Nephron progenitor cell (in vitro differentiated cells): ENCODE measurements at regions not wholly inside any gene's neighbourhood (a gene's known extent, or its start where the extent isn't known, plus 50 kb on each side); places are given as distances from the start of the nearest gene placed in this dataset.

ENCODE experiments used
- DNase-seq: peaks from one replicate; pipeline ENCODE4 v3.0.0; 2021
- H3K27ac Mint-ChIP-seq: 2 replicates; pipeline ENCODE4 v1.8.0; 2021; ENCODE audit warnings: mild to moderate bottlenecking, moderate library complexity, mixed read lengths
- H3K27me3 Mint-ChIP-seq: 2 replicates; pipeline ENCODE4 v1.8.0; 2021; ENCODE audit warnings: mild to moderate bottlenecking, low read depth, mixed read lengths; ENCODE audit not compliant: poor library complexity
- H3K36me3 Mint-ChIP-seq: 2 replicates; pipeline ENCODE4 v1.8.0; 2021; ENCODE audit warnings: low read depth, mixed read lengths
- H3K4me1 Mint-ChIP-seq: 2 replicates; pipeline ENCODE4 v1.8.0; 2021; ENCODE audit warnings: mixed read lengths
- H3K4me3 Mint-ChIP-seq: 2 replicates; pipeline ENCODE4 v1.8.0; 2021; ENCODE audit warnings: mild to moderate bottlenecking, moderate library complexity, mixed read lengths
- H3K9me3 Mint-ChIP-seq: 2 replicates; pipeline ENCODE4 v1.8.0; 2021; ENCODE audit warnings: mild to moderate bottlenecking, moderate library complexity, mixed read lengths
- TF ChIP-seq, protein P1 (sequence below): fragments of 200-600 bp; sonication (generic); IDR thresholded peaks from 2 replicates; pipeline ENCODE4 v1.5.0; 2021; ENCODE audit warnings: antibody characterized with exemption

DNA sequence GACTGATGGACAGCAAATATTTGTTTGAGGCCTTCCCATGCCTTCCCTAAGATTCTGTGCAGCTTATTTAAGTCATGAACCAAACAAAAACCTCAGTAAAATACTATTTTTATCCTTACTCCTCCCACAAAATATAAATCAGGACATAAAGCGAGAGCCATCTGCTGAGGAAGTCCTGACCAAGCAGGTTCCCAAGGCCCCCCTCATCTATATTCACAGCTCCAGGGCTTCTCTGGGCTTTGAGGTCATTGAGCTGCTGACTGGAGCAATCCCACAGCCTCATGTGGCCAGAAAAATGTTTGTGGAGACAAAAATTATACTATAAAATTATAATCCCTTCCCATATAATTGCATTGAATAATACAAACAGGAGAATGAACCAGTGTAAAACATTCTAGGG, 846.2 kb downstream of the ADGRL2 start:
- H3K27ac Mint-ChIP-seq = no peak overlapping the region
- H3K4me1 Mint-ChIP-seq = peaks cover 19% of the 10 kb centered on the region
- H3K27me3 Mint-ChIP-seq = no peaks in the 10 kb centered on the region
- no peaks in the 10 kb centered on the region for H3K9me3 Mint-ChIP-seq
- DNase-seq = no peak
- no peak overlapping the region for H3K4me3 Mint-ChIP-seq
- no peaks in the 10 kb centered on the region for H3K36me3 Mint-ChIP-seq
- TF ChIP-seq, protein P1, sequence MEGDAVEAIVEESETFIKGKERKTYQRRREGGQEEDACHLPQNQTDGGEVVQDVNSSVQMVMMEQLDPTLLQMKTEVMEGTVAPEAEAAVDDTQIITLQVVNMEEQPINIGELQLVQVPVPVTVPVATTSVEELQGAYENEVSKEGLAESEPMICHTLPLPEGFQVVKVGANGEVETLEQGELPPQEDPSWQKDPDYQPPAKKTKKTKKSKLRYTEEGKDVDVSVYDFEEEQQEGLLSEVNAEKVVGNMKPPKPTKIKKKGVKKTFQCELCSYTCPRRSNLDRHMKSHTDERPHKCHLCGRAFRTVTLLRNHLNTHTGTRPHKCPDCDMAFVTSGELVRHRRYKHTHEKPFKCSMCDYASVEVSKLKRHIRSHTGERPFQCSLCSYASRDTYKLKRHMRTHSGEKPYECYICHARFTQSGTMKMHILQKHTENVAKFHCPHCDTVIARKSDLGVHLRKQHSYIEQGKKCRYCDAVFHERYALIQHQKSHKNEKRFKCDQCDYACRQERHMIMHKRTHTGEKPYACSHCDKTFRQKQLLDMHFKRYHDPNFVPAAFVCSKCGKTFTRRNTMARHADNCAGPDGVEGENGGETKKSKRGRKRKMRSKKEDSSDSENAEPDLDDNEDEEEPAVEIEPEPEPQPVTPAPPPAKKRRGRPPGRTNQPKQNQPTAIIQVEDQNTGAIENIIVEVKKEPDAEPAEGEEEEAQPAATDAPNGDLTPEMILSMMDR = no peak

DNA sequence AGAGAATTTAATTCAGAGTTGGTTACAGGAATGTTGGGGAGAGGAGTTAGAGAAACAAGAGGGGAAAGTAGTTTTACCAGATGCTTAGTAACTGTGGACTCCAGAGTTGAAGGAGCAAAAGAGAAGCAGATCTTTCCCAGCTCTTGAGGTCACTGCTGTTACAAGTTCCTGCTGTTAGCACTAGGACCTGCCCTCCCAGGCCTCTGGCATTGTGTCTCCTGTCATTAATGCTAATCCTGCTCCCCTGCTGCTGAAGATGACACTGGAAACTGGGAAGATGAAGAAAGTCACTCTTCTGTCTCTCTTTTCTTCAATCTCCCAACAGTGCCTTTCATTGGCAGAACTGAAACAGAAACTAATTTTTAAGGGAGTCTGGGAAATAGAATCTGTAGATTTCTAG, 845.6 kb downstream of the ADGRL2 start:
- DNase-seq = no peak
- TF ChIP-seq, protein P1 = no peak
- peaks cover 22% of the 10 kb centered on the region for H3K4me1 Mint-ChIP-seq

DNA sequence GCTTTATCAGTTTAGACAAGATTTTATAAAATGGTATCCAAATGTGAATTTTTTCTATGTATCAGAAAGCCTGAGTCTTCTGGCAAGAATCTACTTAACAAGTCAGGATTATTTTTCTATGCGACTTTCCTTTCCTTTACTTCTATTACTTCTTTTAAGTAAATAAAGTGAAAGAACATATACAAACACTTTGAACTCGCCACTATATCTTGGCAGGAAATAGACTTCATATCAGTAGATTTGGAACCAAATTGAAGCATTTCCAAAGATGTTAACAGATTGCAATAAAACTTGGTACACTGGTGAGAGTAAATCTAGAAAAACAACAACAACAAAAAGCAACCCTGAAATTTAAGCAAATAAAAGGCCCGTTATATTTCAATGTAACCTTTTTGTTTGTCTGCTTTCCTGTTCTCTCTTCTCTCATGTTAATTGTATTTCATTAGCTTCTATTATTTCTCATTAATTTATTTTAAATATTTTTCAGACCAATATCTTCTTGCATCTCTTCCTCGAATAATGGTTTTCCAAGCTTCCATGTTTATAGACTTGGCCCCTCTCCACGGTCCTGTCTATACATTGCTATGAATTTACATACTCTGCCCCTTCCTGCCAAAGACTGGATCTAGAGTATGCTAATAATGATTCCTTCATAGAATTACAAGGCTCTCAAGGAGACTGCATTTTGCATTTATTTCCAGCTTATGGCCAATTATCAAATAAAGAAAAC, 843.6 kb downstream of the ADGRL2 start:
- no peaks in the 10 kb centered on the region for H3K9me3 Mint-ChIP-seq
- no peaks in the 10 kb centered on the region for H3K36me3 Mint-ChIP-seq

More for the DNA sequence above, 845.6 kb downstream of the ADGRL2 start:
- H3K9me3 Mint-ChIP-seq = no peaks in the 10 kb centered on the region
- H3K36me3 Mint-ChIP-seq = no peaks in the 10 kb centered on the region
- H3K4me3 Mint-ChIP-seq = no peak overlapping the region
- H3K27ac Mint-ChIP-seq = no peak overlapping the region
- H3K27me3 Mint-ChIP-seq = no peaks in the 10 kb centered on the region

DNA sequence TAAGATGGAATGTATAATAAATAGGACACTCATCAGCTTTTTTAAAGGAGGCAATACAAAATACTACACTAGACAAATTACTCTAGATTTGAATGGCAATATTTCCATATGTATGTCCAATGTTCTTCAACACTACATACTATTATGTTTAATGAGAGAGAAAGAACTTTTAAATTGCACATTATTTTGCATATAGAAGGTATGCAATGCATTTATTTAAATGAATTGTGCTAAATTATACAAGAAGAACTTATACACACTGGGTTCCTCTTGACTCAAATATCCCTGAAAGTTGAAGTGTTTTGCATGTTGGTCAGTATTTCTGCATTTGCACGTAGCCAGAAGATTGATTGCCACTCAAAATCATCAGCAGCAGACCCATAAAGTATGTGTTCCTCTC, 839.6 kb downstream of the ADGRL2 start:
- no peak overlapping the region for H3K27ac Mint-ChIP-seq
- no peak overlapping the region for H3K4me3 Mint-ChIP-seq
- peaks cover 4% of the 10 kb centered on the region for H3K27me3 Mint-ChIP-seq
- no peaks in the 10 kb centered on the region for H3K36me3 Mint-ChIP-seq
- TF ChIP-seq, protein P1 = no peak
- H3K4me1 Mint-ChIP-seq = peaks cover 12% of the 10 kb centered on the region
- no peaks in the 10 kb centered on the region for H3K9me3 Mint-ChIP-seq
- DNase-seq = no peak

More for the DNA sequence above, 843.6 kb downstream of the ADGRL2 start:
- TF ChIP-seq, protein P1 = no peak
- H3K4me3 Mint-ChIP-seq = no peak overlapping the region
- H3K4me1 Mint-ChIP-seq = peaks cover 22% of the 10 kb centered on the region
- H3K27me3 Mint-ChIP-seq = no peaks in the 10 kb centered on the region
- no peak for DNase-seq
- H3K27ac Mint-ChIP-seq = no peak overlapping the region

DNA sequence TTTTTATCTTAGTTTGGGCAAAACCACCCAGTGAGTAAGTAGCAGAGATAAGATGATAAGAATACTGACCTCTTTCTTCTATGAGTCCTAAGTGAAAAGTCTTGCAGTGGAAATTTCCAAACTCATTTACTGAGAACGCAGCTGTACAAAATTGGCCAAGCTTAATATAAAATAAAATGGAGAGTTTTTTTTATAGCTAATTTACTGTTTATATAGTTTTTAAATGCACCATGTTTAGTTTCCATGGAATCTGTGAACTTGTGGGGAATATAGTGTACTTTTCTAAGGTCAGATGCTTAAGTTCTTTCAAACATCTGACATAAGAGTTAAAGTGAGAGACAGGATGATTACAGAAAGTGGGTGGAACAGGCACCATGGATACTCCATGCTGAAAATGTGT, 833.5 kb downstream of the ADGRL2 start:
- H3K9me3 Mint-ChIP-seq = no peaks in the 10 kb centered on the region
- H3K4me1 Mint-ChIP-seq = no peaks in the 10 kb centered on the region
- peaks cover 4% of the 10 kb centered on the region for H3K27me3 Mint-ChIP-seq
- no peak overlapping the region for H3K27ac Mint-ChIP-seq
- TF ChIP-seq, protein P1 = no peak
- no peak for DNase-seq
- H3K36me3 Mint-ChIP-seq = no peaks in the 10 kb centered on the region
- H3K4me3 Mint-ChIP-seq = no peak overlapping the region

DNA sequence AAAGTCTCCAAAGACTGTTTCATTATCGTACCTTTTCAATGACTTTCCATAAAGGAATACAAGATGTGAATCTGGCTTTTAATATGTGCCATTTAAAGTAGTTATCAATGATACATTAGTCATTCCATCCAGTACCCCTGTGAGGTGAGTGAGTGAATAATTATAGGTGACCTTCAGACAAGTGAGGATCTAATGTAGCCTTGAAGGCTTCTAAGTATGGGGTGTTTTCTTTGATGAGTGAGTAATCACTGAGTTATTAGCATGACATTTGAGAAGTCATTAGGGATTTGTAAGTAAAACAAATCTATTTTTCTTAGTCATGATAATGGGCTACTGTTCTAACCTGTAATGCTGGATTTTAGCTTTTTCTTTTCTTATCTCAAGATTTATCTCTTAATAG, 831.4 kb downstream of the ADGRL2 start:
- peaks cover 3% of the 10 kb centered on the region for H3K27me3 Mint-ChIP-seq
- TF ChIP-seq, protein P1 = no peak
- H3K9me3 Mint-ChIP-seq = no peaks in the 10 kb centered on the region
- no peak for DNase-seq
- no peak overlapping the region for H3K27ac Mint-ChIP-seq
- H3K4me3 Mint-ChIP-seq = no peak overlapping the region
- no peaks in the 10 kb centered on the region for H3K4me1 Mint-ChIP-seq
- H3K36me3 Mint-ChIP-seq = no peaks in the 10 kb centered on the region
